SJSA1 (cell line): ENCODE measurements at regions not wholly inside any gene's neighbourhood (a gene's known extent, or its start where the extent isn't known, plus 50 kb on each side); places are given as distances from the start of the nearest gene placed in this dataset.
A peak's percentile ranks its signal among the peaks of the same experiment; 100 is the strongest.

Experiments
- DNase-seq, 2 experiments: peaks; one replicate each; pipeline ENCODE4 v3.0.0-alpha.2; 2015 to 2020; ENCODE audit warnings: low spot score in 2 of 2, low read depth in 1 of 2
- H3K27ac ChIP-seq: fragments of 250-450 bp; sonication (Bioruptor Pico); 2 replicates; pipeline ENCODE4 v1.5.1; 2020; ENCODE audit warnings: mild to moderate bottlenecking, moderate library complexity
- H3K27me3 ChIP-seq: fragments of 250-450 bp; sonication (Bioruptor Pico); replicated peaks from 2 replicates; pipeline ENCODE4 v1.5.1; 2020; ENCODE audit warnings: mild to moderate bottlenecking, moderate library complexity
- H3K36me3 ChIP-seq: fragments of 250-450 bp; sonication (Bioruptor Pico); 2 replicates; pipeline ENCODE4 v1.5.1; 2020; ENCODE audit warnings: mild to moderate bottlenecking
- H3K4me1 ChIP-seq: fragments of 250-450 bp; sonication (Bioruptor Pico); replicated peaks from 2 replicates; pipeline ENCODE4 v1.6.1; 2021; ENCODE audit warnings: mild to moderate bottlenecking
- H3K4me3 ChIP-seq: fragments of 250-450 bp; sonication (Bioruptor Pico); 2 replicates; pipeline ENCODE4 v1.5.1; 2020; ENCODE audit warnings: mild to moderate bottlenecking
- H3K9me3 ChIP-seq: fragments of 250-450 bp; sonication (Bioruptor Pico); replicated peaks from 2 replicates; pipeline ENCODE4 v1.5.1; 2020; ENCODE audit warnings: mild to moderate bottlenecking

GRCh38 chr13:110826861-110827672 lies 87.8 kb downstream of the ANKRD10 start:
- DNase-seq = peak in 1 of 2 experiments; percentile 49
- Histone ChIP-seq H3K27me3 (peaks cover 10% of the 10 kb centered on the region; the same call in 1 of the 2 replicates), H3K9me3 (peaks cover 8% of the 10 kb centered on the region), H3K27ac (no peak overlapping the region), H3K4me1 (no peaks in the 10 kb centered on the region), H3K36me3 (no peaks in the 10 kb centered on the region), H3K4me3 (no peak overlapping the region)
